GM23338 (cell line): ENCODE measurements at regions not wholly inside any gene's neighbourhood (a gene's known extent, or its start where the extent isn't known, plus 50 kb on each side); places are given as distances from the start of the nearest gene placed in this dataset.

ENCODE experiments used
- CREB1 ChIP-seq: fragments of 250-450 bp; sonication (Bioruptor Pico); IDR thresholded peaks from 2 replicates; pipeline ENCODE4 v1.5.0; 2020; ENCODE audit warnings: low read depth, mild to moderate bottlenecking, moderate library complexity
- EZH2 ChIP-seq: fragments of 200-600 bp; sonication (generic); IDR thresholded peaks from one replicate; pipeline ENCODE4 v1.8.0; 2017; ENCODE audit warnings: antibody characterized with exemption, mild to moderate bottlenecking, low read depth; ENCODE audit not compliant: unreplicated experiment
- EZH2phosphoT487 ChIP-seq: fragments of 200-600 bp; sonication (generic); IDR thresholded peaks from one replicate; pipeline ENCODE4 v1.8.1; 2018; ENCODE audit warnings: antibody characterized with exemption; ENCODE audit not compliant: unreplicated experiment
- JUNB ChIP-seq: IDR thresholded peaks from one replicate; pipeline ENCODE4 v1.6.1; 2016; ENCODE audit warnings: antibody characterized with exemption; ENCODE audit not compliant: unreplicated experiment
- POLR2AphosphoS5 ChIP-seq: IDR thresholded peaks from 2 replicates; pipeline ENCODE4 v1.6.1; 2016; ENCODE audit warnings: antibody characterized with exemption, low read depth
- REST ChIP-seq: IDR thresholded peaks from one replicate; pipeline ENCODE4 v1.6.1; 2018; ENCODE audit warnings: antibody characterized with exemption; ENCODE audit not compliant: unreplicated experiment
- ZNF114 ChIP-seq: fragments of 250-450 bp; sonication (Bioruptor Pico); IDR thresholded peaks from 2 replicates; pipeline ENCODE4 v1.5.0; 2020; ENCODE audit warnings: mild to moderate bottlenecking, moderate library complexity
- ZNF331 ChIP-seq: fragments of 250-450 bp; sonication (Bioruptor Pico); IDR thresholded peaks from 2 replicates; pipeline ENCODE4 v1.5.0; 2020; ENCODE audit warnings: low read depth, mild to moderate bottlenecking, moderate library complexity
- TF ChIP-seq, protein P1 (sequence below), 2 experiments: fragments of 200-600 bp in 1 of 2; sonication (generic) in 1 of 2; conservative IDR thresholded peaks; 2 replicates each; pipeline versions ENCODE4 v1.5.1 to v1.6.1; 2016 to 2017; ENCODE audit warnings: antibody characterized with exemption in 2 of 2, low read depth in 2 of 2, mild to moderate bottlenecking in 2 of 2, moderate library complexity in 1 of 2

GRCh38 chr7:35465791-35466336, 212.0 kb upstream of the TBX20 start:
- TF ChIP-seq POLR2AphosphoS5: no peak
- no peak for TF ChIP-seq REST
- no peak for TF ChIP-seq ZNF331 (CRISPR knock-in tag)
- no peak for TF ChIP-seq EZH2phosphoT487
- TF ChIP-seq, protein P1, sequence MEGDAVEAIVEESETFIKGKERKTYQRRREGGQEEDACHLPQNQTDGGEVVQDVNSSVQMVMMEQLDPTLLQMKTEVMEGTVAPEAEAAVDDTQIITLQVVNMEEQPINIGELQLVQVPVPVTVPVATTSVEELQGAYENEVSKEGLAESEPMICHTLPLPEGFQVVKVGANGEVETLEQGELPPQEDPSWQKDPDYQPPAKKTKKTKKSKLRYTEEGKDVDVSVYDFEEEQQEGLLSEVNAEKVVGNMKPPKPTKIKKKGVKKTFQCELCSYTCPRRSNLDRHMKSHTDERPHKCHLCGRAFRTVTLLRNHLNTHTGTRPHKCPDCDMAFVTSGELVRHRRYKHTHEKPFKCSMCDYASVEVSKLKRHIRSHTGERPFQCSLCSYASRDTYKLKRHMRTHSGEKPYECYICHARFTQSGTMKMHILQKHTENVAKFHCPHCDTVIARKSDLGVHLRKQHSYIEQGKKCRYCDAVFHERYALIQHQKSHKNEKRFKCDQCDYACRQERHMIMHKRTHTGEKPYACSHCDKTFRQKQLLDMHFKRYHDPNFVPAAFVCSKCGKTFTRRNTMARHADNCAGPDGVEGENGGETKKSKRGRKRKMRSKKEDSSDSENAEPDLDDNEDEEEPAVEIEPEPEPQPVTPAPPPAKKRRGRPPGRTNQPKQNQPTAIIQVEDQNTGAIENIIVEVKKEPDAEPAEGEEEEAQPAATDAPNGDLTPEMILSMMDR (conservative IDR thresholded peaks at IDR 0.05; ENCODE audit: low read depth in 2 of 2): no peak
- no peak for TF ChIP-seq ZNF114 (CRISPR knock-in tag)
- no peak for TF ChIP-seq CREB1 (CRISPR knock-in tag)
- TF ChIP-seq EZH2: no peak
- TF ChIP-seq JUNB: no peak
